IMR-90 (cell line): ENCODE measurements at regions not wholly inside any gene's neighbourhood (a gene's known extent, or its start where the extent isn't known, plus 50 kb on each side); places are given as distances from the start of the nearest gene placed in this dataset.

Experiments used
- ATAC-seq: fragments of 200-7000 bp; cut with Tn5 transposase; 2 replicates; pipeline ENCODE4 v1.9.1; 2020; ENCODE audit warnings: low read depth, mild to moderate bottlenecking, moderate library complexity
- BruUV-seq: library from RNA; stranded (reverse); fragments of 400-500 nt; replicated peaks from 2 replicates; lab custom pipeline; 2021; lab: Mats Ljungman, UMichigan
- CTCF ChIA-PET: fragments of 300-600 bp; formaldehyde crosslinking; extraction: SDS; loops from one replicate; lab custom pipeline; 2021; ENCODE audit warnings: antibody characterized with exemption; lab: Yijun Ruan, JAX
- POLR2A ChIA-PET: fragments of 300-600 bp; sonication (Branson Sonifier 250); formaldehyde crosslinking; loops from one replicate; lab custom pipeline; 2022; ENCODE audit warnings: antibody characterized with exemption; ENCODE audit not compliant: unreplicated experiment; lab: Charles Lee
- DNase-seq: peaks from one replicate; pipeline ENCODE4 v3.0.0; 2013
- H2AFZ ChIP-seq: replicated peaks from 2 replicates; pipeline ENCODE3; 2013; ENCODE audit warnings: low read length, mild to moderate bottlenecking; ENCODE audit not compliant: poor library complexity
- H2AK5ac ChIP-seq: 2 replicates; pipeline ENCODE4 v1.6.1; 2013; ENCODE audit warnings: low read depth, low read length, inconsistent platforms
- H2AK9ac ChIP-seq: replicated peaks from 2 replicates; pipeline ENCODE3; 2013; ENCODE audit warnings: mild to moderate bottlenecking, low read depth, low read length, moderate library complexity; ENCODE audit not compliant: poor library complexity
- H2BK120ac ChIP-seq: 2 replicates; pipeline ENCODE4 v1.6.1; 2013; ENCODE audit warnings: low read depth, low read length, inconsistent platforms
- H2BK15ac ChIP-seq: 3 replicates; pipeline ENCODE4 v1.6.1; 2013; ENCODE audit warnings: low read depth, low read length, inconsistent platforms
- H2BK20ac ChIP-seq: 2 replicates; pipeline ENCODE4 v1.6.1; 2013; ENCODE audit warnings: low read depth, mild to moderate bottlenecking, inconsistent platforms, low read length, moderate library complexity
- H2BK5ac ChIP-seq: 2 replicates; pipeline ENCODE4 v1.6.1; 2013; ENCODE audit warnings: mild to moderate bottlenecking, low read depth, low read length, inconsistent platforms; ENCODE audit not compliant: poor library complexity, severe bottlenecking
- H3K14ac ChIP-seq: replicated peaks from 2 replicates; pipeline ENCODE4 v1.6.1; 2013; ENCODE audit warnings: low read depth, low read length, inconsistent platforms
- H3K18ac ChIP-seq: 2 replicates; pipeline ENCODE4 v1.6.1; 2013; ENCODE audit warnings: low read depth, low read length, control low read depth
- H3K23ac ChIP-seq: 2 replicates; pipeline ENCODE4 v1.6.1; 2013; ENCODE audit warnings: low read depth, low read length, inconsistent platforms
- H3K27ac ChIP-seq: 2 replicates; pipeline ENCODE4 v1.5.1; 2013; ENCODE audit warnings: mild to moderate bottlenecking, control low read depth, low read length; ENCODE audit not compliant: insufficient read depth
- H3K27me3 ChIP-seq: 2 replicates; pipeline ENCODE4 v1.6.1; 2013; ENCODE audit warnings: low read length; ENCODE audit not compliant: control insufficient read depth, insufficient read depth
- H3K36me3 ChIP-seq: 2 replicates; pipeline ENCODE4 v1.6.1; 2013; ENCODE audit warnings: low read length, mixed read lengths; ENCODE audit not compliant: control insufficient read depth, insufficient read depth
- H3K4ac ChIP-seq: 2 replicates; pipeline ENCODE4 v1.6.1; 2013; ENCODE audit warnings: low read depth, low read length, inconsistent platforms
- H3K4me1 ChIP-seq: 2 replicates; pipeline ENCODE4 v1.6.1; 2013; ENCODE audit warnings: low read length, mixed read lengths; ENCODE audit not compliant: control insufficient read depth, insufficient read depth
- H3K4me2 ChIP-seq: 2 replicates; pipeline ENCODE4 v1.6.1; 2013; ENCODE audit warnings: low read depth, mild to moderate bottlenecking, control low read depth, low read length, moderate library complexity
- H3K4me3 ChIP-seq: 2 replicates; pipeline ENCODE4 v1.5.1; 2013; ENCODE audit warnings: low read depth, mild to moderate bottlenecking, control low read depth, low read length, moderate library complexity; ENCODE audit not compliant: insufficient read depth
- H3K56ac ChIP-seq: 2 replicates; pipeline ENCODE4 v1.6.1; 2013; ENCODE audit warnings: low read length, inconsistent platforms; ENCODE audit not compliant: insufficient read depth; ENCODE audit errors: extremely low read depth
- H3K79me1 ChIP-seq, 2 experiments: 2 replicates each; pipeline ENCODE4 v1.6.1; 2013; ENCODE audit warnings: low read length in 2 of 2, inconsistent platforms in 1 of 2, low read depth in 1 of 2
- H3K9ac ChIP-seq: 2 replicates; pipeline ENCODE4 v1.6.1; 2013; ENCODE audit warnings: low read depth, low read length, control low read depth
- H3K9me1 ChIP-seq: 2 replicates; pipeline ENCODE4 v1.6.1; 2013; ENCODE audit warnings: low read length, inconsistent platforms; ENCODE audit not compliant: insufficient read depth
- H3K9me3 ChIP-seq: 2 replicates; pipeline ENCODE4 v1.6.1; 2013; ENCODE audit warnings: low read length; ENCODE audit not compliant: control insufficient read depth, insufficient read depth
- H4K20me1 ChIP-seq: 2 replicates; pipeline ENCODE4 v1.6.1; 2013; ENCODE audit warnings: low read length, inconsistent platforms; ENCODE audit not compliant: insufficient read depth
- H4K5ac ChIP-seq: 2 replicates; pipeline ENCODE4 v1.6.1; 2013; ENCODE audit warnings: mild to moderate bottlenecking, low read depth, low read length, control low read depth
- H4K8ac ChIP-seq, 2 experiments: 2 replicates each; pipeline ENCODE4 v1.6.1; 2013; ENCODE audit warnings: low read depth in 2 of 2, low read length in 2 of 2, control low read depth in 1 of 2, inconsistent platforms in 1 of 2
- H4K91ac ChIP-seq: 2 replicates; pipeline ENCODE4 v1.6.1; 2013; ENCODE audit warnings: low read depth, low read length, inconsistent platforms; ENCODE audit not compliant: insufficient read depth
- CEBPB ChIP-seq: IDR thresholded peaks from 2 replicates; pipeline ENCODE4 v1.6.1; 2012; ENCODE audit warnings: low read depth, low read length, improper control_type of control experiment
- CHD1 ChIP-seq: IDR thresholded peaks from 2 replicates; pipeline ENCODE4 v1.6.1; 2012; ENCODE audit warnings: low read depth, low read length, improper control_type of control experiment
- CTCF ChIP-seq: conservative IDR thresholded peaks from 2 replicates; pipeline ENCODE4 v1.5.1; 2012; ENCODE audit warnings: mild to moderate bottlenecking, low read depth, low read length, improper control_type of control experiment
- FOS ChIP-seq: fragments of 150-350 bp; IDR thresholded peaks from 2 replicates; pipeline ENCODE4 v1.6.1; 2016; ENCODE audit warnings: low read depth, low read length
- MAFK ChIP-seq: IDR thresholded peaks from 2 replicates; pipeline ENCODE4 v1.6.1; 2012; ENCODE audit warnings: low read depth, low read length, improper control_type of control experiment
- MAZ ChIP-seq: IDR thresholded peaks from 2 replicates; pipeline ENCODE4 v1.6.1; 2012; ENCODE audit warnings: low read depth, mild to moderate bottlenecking, low read length, improper control_type of control experiment, moderate library complexity, borderline replicate concordance
- MXI1 ChIP-seq: IDR thresholded peaks from 2 replicates; pipeline ENCODE4 v1.6.1; 2012; ENCODE audit warnings: low read depth, mild to moderate bottlenecking, low read length, moderate library complexity, borderline replicate concordance
- NFE2L2 ChIP-seq: fragments of 150-350 bp; IDR thresholded peaks from 2 replicates; pipeline ENCODE4 v1.6.1; 2016; ENCODE audit warnings: low read depth, mild to moderate bottlenecking, low read length
- RFX5 ChIP-seq: IDR thresholded peaks from 2 replicates; pipeline ENCODE4 v1.8.0; 2012; ENCODE audit warnings: low read depth, mild to moderate bottlenecking, low read length, moderate library complexity
- SMC3 ChIP-seq: fragments of 150-350 bp; IDR thresholded peaks from 2 replicates; pipeline ENCODE4 v1.6.1; 2016; ENCODE audit warnings: low read depth, mild to moderate bottlenecking, antibody characterized with exemption, low read length, moderate library complexity
- USF2 ChIP-seq: fragments of 150-350 bp; IDR thresholded peaks from 2 replicates; pipeline ENCODE4 v1.6.1; 2017; ENCODE audit warnings: mild to moderate bottlenecking, antibody characterized with exemption, low read length, low read depth
- WGBS, 2 experiments: methylation state at CpG; one replicate each; pipeline versions ENCODE4 v1.1.5 to v1.1.7; 2013; ENCODE audit warnings: missing lambda C conversion rate in 2 of 2; ENCODE audit not compliant: insufficient read length in 1 of 2; ENCODE audit errors: extremely low coverage in 2 of 2; 5-methylcytosine and 5-hydroxymethylcytosine counted together
- dilution Hi-C: fragments of 300-500 bp; cut with HindIII; formaldehyde crosslinking; loops from one replicate; pipeline ENCODE4 v1.14.3; 2018; ENCODE audit warnings: low sequenced_read_pairs; ENCODE audit not compliant: unreplicated experiment
- in situ Hi-C: fragments of 300-500 bp; cut with MboI; formaldehyde crosslinking; loops from 3 replicates; pipeline ENCODE4 v1.14.3; 2019; ENCODE audit warnings: low sequenced_read_pairs, inconsistent platforms, mixed read lengths
- intact Hi-C: fragments of 100-400 bp; cut with micrococcal nuclease; formaldehyde crosslinking; loops from 2 replicates; pipeline ENCODE4 v1.10.0; 2022

- in situ Hi-C loops, result no loop called here
- Histone ChIP-seq H4K20me1 (no peaks in the 10 kb centered on the region), H3K36me3 (no peaks in the 10 kb centered on the region), H2AK5ac (no peak overlapping the region), H3K27me3 (peaks cover 7% of the 10 kb centered on the region), H2BK20ac (no peak overlapping the region), H3K79me1 (no peaks in the 10 kb centered on the region), H3K14ac (no peak overlapping the region), H3K4ac (no peak overlapping the region), H2AFZ (no peak overlapping the region), H3K9me3 (peaks cover 5% of the 10 kb centered on the region), H3K23ac (no peak overlapping the region), H3K56ac (no peak overlapping the region), H3K18ac (no peak overlapping the region), H4K91ac (no peak overlapping the region), H2BK5ac (no peak overlapping the region), H2BK120ac (no peak overlapping the region), H3K9me1 (no peaks in the 10 kb centered on the region), H3K9ac (no peak overlapping the region), H2BK15ac (no peak overlapping the region), H2AK9ac (no peak overlapping the region), H3K4me1 (peaks cover 5% of the 10 kb centered on the region; the same call in 1 of the 2 replicates), H3K4me2 (no peak overlapping the region), H3K4me3 (no peak overlapping the region), H4K8ac (no peak overlapping the region), H4K5ac (no peak overlapping the region), H3K27ac (no peak overlapping the region)
- dilution Hi-C loops, result no loop called here
- ChIA-PET POLR2A (no interaction called here), CTCF (no interaction called here)
- intact Hi-C loops, result no loop called here
- BruUV-seq, result no TSS peak
- no CpG with 5 or more reads among the region's 4 CpGs for WGBS, 2 experiments
- DNase-seq (no peak), ATAC-seq (no peak)
- TF ChIP-seq SMC3 (no peak), USF2 (no peak), RFX5 (no peak), MAZ (no peak), CTCF (no peak), FOS (no peak), MXI1 (no peak), NFE2L2 (no peak), CHD1 (no peak), MAFK (no peak), CEBPB (no peak)
Observed at GRCh38 chr1:19567041-19567440, 77.1 kb upstream of the NBL1 start.
